MM.1S (cell line): ENCODE measurements at regions not wholly inside any gene's neighbourhood (a gene's known extent, or its start where the extent isn't known, plus 50 kb on each side); places are given as distances from the start of the nearest gene placed in this dataset.

Experiments used
- DNase-seq: peaks from one replicate; pipeline ENCODE4 v3.0.0-alpha.2; 2015
- H2AFZ ChIP-seq: fragments of 300-600 bp; sonication (generic); 2 replicates; pipeline ENCODE4 v1.6.0; 2016; ENCODE audit warnings: antibody characterized with exemption, low read length
- H3F3A ChIP-seq: fragments of 300-600 bp; sonication (generic); 2 replicates; pipeline ENCODE4 v1.6.1; 2016; ENCODE audit warnings: mild to moderate bottlenecking, antibody characterized with exemption, low read length, moderate library complexity, mixed read lengths; ENCODE audit not compliant: insufficient read depth
- H3K27ac ChIP-seq: fragments of 300-600 bp; sonication (generic); 2 replicates; pipeline ENCODE4 v1.5.1; 2016; ENCODE audit warnings: mild to moderate bottlenecking, low read length
- H3K27me3 ChIP-seq: fragments of 300-600 bp; sonication (generic); replicated peaks from 2 replicates; pipeline ENCODE4 v1.6.0; 2016; ENCODE audit warnings: low read length; ENCODE audit not compliant: insufficient read depth
- H3K36me3 ChIP-seq: fragments of 300-600 bp; sonication (generic); replicated peaks from 2 replicates; pipeline ENCODE4 v1.6.1; 2016; ENCODE audit warnings: mild to moderate bottlenecking, low read length, mixed read lengths; ENCODE audit not compliant: insufficient read depth
- H3K4me1 ChIP-seq: fragments of 300-600 bp; sonication (generic); 2 replicates; pipeline ENCODE4 v1.6.1; 2016; ENCODE audit warnings: low read length, mixed read lengths
- H3K4me2 ChIP-seq: fragments of 300-600 bp; sonication (generic); 2 replicates; pipeline ENCODE4 v1.6.0; 2016; ENCODE audit warnings: low read depth, low read length
- H3K4me3 ChIP-seq: fragments of 300-600 bp; sonication (generic); 2 replicates; pipeline ENCODE4 v1.5.1; 2016; ENCODE audit warnings: low read length, mixed read lengths
- H3K79me2 ChIP-seq: fragments of 300-600 bp; sonication (generic); 2 replicates; pipeline ENCODE4 v1.6.1; 2016; ENCODE audit warnings: mixed run types, low read length, mixed read lengths
- H3K9ac ChIP-seq: fragments of 300-600 bp; sonication (generic); 2 replicates; pipeline ENCODE4 v1.6.1; 2016; ENCODE audit warnings: low read length, mixed read lengths
- H3K9me2 ChIP-seq: fragments of 300-600 bp; sonication (generic); replicated peaks from 2 replicates; pipeline ENCODE4 v1.6.1; 2016; ENCODE audit warnings: mild to moderate bottlenecking, low read length, mixed read lengths; ENCODE audit not compliant: insufficient read depth
- H3K9me3 ChIP-seq: fragments of 300-600 bp; sonication (generic); replicated peaks from 2 replicates; pipeline ENCODE4 v1.6.1; 2016; ENCODE audit warnings: mild to moderate bottlenecking, low read length, mixed read lengths; ENCODE audit not compliant: insufficient read depth
- H4K20me1 ChIP-seq: fragments of 300-600 bp; sonication (generic); 2 replicates; pipeline ENCODE4 v1.6.1; 2016; ENCODE audit warnings: mild to moderate bottlenecking, low read length, moderate library complexity, mixed read lengths; ENCODE audit not compliant: insufficient read depth
- EZH2 ChIP-seq: fragments of 300-600 bp; sonication (generic); optimal IDR thresholded peaks from 2 replicates; pipeline ENCODE3; 2017; ENCODE audit warnings: low read depth, mild to moderate bottlenecking, antibody characterized with exemption, low read length, mixed read lengths
- EZH2phosphoT487 ChIP-seq: fragments of 300-600 bp; sonication (generic); IDR thresholded peaks from 2 replicates; pipeline ENCODE4 v1.6.1; 2018; ENCODE audit warnings: antibody characterized with exemption, low read length
- TF ChIP-seq, protein P1 (sequence below): fragments of 300-600 bp; sonication (generic); IDR thresholded peaks from 2 replicates; pipeline ENCODE4 v1.5.1; 2016; ENCODE audit warnings: antibody characterized with exemption, low read length, mixed read lengths

DNA sequence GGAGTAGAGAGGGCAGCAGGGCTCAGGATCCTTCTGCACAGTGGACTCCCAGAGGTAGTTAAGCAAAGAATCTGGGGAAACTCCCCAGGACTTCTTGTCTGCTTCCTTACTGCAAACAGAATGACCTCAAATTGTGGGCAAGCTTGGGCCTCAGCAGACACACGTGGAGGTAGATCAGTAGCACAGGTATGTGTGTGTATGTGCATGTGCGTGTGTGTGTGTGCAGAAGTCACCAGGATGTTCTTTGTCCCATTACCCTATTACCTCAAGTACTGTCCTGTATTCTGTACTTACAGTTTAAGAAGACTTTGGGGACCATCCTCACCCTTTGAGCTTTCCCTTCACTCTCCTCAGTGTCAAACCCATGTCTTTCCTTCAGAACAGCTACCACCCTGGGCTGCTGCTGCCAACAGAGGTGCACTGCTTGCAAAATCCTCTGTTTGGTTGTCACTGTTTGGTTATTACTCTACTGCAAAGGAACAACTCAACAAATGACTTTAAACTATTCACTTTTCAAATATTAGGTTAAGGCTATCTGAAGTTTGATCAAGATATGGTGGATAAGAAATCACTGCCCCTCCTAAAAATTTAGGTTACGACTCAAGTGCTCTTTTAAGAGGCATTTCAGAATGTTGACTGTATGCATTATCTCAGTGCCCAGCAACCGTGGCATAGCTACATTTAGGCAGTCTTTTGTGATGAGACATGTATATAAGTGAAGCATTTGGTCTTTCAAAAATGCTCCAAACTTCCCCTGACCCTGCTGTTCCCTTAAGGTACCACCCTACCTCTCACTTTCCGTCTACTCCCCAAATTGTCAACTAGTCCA lies 78.2 kb upstream of the MBIP start:
- no peak for DNase-seq
- no peaks in the 10 kb centered on the region for H4K20me1 ChIP-seq
- H3K27me3 ChIP-seq = no peaks in the 10 kb centered on the region
- H3K4me2 ChIP-seq = no peak overlapping the region
- H2AFZ ChIP-seq = no peak overlapping the region
- H3K27ac ChIP-seq = no peak overlapping the region
- TF ChIP-seq, protein P1, sequence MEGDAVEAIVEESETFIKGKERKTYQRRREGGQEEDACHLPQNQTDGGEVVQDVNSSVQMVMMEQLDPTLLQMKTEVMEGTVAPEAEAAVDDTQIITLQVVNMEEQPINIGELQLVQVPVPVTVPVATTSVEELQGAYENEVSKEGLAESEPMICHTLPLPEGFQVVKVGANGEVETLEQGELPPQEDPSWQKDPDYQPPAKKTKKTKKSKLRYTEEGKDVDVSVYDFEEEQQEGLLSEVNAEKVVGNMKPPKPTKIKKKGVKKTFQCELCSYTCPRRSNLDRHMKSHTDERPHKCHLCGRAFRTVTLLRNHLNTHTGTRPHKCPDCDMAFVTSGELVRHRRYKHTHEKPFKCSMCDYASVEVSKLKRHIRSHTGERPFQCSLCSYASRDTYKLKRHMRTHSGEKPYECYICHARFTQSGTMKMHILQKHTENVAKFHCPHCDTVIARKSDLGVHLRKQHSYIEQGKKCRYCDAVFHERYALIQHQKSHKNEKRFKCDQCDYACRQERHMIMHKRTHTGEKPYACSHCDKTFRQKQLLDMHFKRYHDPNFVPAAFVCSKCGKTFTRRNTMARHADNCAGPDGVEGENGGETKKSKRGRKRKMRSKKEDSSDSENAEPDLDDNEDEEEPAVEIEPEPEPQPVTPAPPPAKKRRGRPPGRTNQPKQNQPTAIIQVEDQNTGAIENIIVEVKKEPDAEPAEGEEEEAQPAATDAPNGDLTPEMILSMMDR = no peak
- TF ChIP-seq EZH2phosphoT487 = no peak
- TF ChIP-seq EZH2 = no peak
- H3K4me1 ChIP-seq = no peaks in the 10 kb centered on the region
- H3K4me3 ChIP-seq = no peak overlapping the region
- H3K79me2 ChIP-seq = no peaks in the 10 kb centered on the region
- no peaks in the 10 kb centered on the region for H3K36me3 ChIP-seq
- H3K9ac ChIP-seq = no peak overlapping the region
- H3F3A ChIP-seq = no peaks in the 10 kb centered on the region
- H3K9me2 ChIP-seq = no peaks in the 10 kb centered on the region
- H3K9me3 ChIP-seq = no peaks in the 10 kb centered on the region

DNA sequence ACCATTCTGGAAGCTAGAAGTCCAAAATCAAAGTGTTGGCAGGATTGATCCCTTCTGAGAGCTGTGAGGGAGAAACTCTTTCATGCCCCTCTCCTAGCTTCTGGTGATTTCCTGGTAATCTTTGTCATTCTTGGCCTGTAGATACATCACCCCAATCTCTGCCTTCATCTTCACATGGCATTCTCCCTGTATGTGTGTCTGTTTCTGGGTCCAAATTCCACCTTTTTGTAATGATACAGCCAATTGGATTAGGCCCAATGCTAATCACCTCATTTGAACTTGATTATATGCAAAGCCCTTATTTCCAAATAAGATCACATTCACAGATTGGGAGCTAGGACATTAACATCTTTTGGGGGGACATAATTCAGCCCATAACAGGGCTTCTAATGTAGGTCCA lies 76.9 kb upstream of the MBIP start:
- DNase-seq = no peak
- Histone ChIP-seq H3K9ac (no peak overlapping the region), H3K4me3 (no peak overlapping the region), H4K20me1 (no peaks in the 10 kb centered on the region), H3K4me2 (no peak overlapping the region), H3K27me3 (no peaks in the 10 kb centered on the region), H3K27ac (no peak overlapping the region), H3K9me2 (no peaks in the 10 kb centered on the region), H3K4me1 (no peaks in the 10 kb centered on the region), H2AFZ (no peak overlapping the region), H3K36me3 (no peaks in the 10 kb centered on the region), H3K79me2 (no peaks in the 10 kb centered on the region), H3K9me3 (no peaks in the 10 kb centered on the region), H3F3A (no peaks in the 10 kb centered on the region)
- no peak for TF ChIP-seq EZH2phosphoT487
- no peak for TF ChIP-seq EZH2
- TF ChIP-seq, protein P1 = no peak

DNA sequence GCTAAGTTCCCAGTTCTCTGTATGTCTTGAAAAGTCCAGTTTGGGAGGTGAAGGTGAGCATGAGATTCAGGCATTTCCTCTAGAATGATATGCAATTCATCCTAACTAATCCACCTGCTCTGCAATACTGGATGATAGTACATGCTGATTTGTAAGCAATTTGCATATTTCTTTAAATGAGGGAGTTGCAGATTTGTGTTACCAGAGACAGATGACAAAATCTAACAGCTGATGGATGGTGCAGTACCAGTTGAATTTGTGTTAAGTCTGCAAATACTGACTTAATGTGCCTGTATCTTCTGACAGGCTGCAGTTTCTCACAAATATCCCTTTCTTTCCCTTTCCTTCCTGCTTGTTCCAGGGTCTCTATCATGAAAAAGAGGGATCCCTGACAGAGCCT lies 76.4 kb upstream of the MBIP start:
- Histone ChIP-seq H3K9me3 (no peaks in the 10 kb centered on the region), H3K4me2 (no peak overlapping the region), H3K9ac (no peak overlapping the region), H2AFZ (no peak overlapping the region), H3K4me1 (no peaks in the 10 kb centered on the region), H3K79me2 (no peaks in the 10 kb centered on the region), H3F3A (no peaks in the 10 kb centered on the region), H3K4me3 (no peak overlapping the region), H3K36me3 (no peaks in the 10 kb centered on the region), H3K27ac (no peak overlapping the region), H3K27me3 (no peaks in the 10 kb centered on the region), H3K9me2 (no peaks in the 10 kb centered on the region), H4K20me1 (no peaks in the 10 kb centered on the region)
- TF ChIP-seq, protein P1 = no peak
- TF ChIP-seq EZH2 (no peak), EZH2phosphoT487 (no peak)
- DNase-seq = no peak
